IPS-20b (cell line): ENCODE measurements at regions not wholly inside any gene's neighbourhood (a gene's known extent, or its start where the extent isn't known, plus 50 kb on each side); places are given as distances from the start of the nearest gene placed in this dataset.

Experiments
- H3K27ac ChIP-seq: one replicate; pipeline ENCODE4 v1.5.1; 2013; ENCODE audit warnings: low read length
- H3K27me3 ChIP-seq: 2 replicates; pipeline ENCODE4 v1.6.1; 2013; ENCODE audit warnings: mild to moderate bottlenecking, low read length, inconsistent platforms; ENCODE audit not compliant: insufficient read depth
- H3K36me3 ChIP-seq: 2 replicates; pipeline ENCODE4 v1.6.1; 2013; ENCODE audit warnings: low read depth, mild to moderate bottlenecking, inconsistent platforms, low read length, moderate library complexity; ENCODE audit not compliant: insufficient read depth
- H3K4me1 ChIP-seq: 2 replicates; pipeline ENCODE4 v1.6.1; 2013; ENCODE audit warnings: mild to moderate bottlenecking, control low read depth, inconsistent platforms, low read length, moderate library complexity; ENCODE audit not compliant: insufficient read depth
- H3K4me3 ChIP-seq: 2 replicates; pipeline ENCODE4 v1.5.1; 2013; ENCODE audit warnings: mild to moderate bottlenecking, low read length, inconsistent platforms
- H3K9ac ChIP-seq: 2 replicates; pipeline ENCODE4 v1.6.1; 2013; ENCODE audit warnings: low read depth, mild to moderate bottlenecking, inconsistent platforms, low read length, moderate library complexity
- H3K9me3 ChIP-seq: 2 replicates; pipeline ENCODE4 v1.6.1; 2013; ENCODE audit warnings: mild to moderate bottlenecking, low read depth, low read length, inconsistent platforms; ENCODE audit not compliant: insufficient read depth

DNA sequence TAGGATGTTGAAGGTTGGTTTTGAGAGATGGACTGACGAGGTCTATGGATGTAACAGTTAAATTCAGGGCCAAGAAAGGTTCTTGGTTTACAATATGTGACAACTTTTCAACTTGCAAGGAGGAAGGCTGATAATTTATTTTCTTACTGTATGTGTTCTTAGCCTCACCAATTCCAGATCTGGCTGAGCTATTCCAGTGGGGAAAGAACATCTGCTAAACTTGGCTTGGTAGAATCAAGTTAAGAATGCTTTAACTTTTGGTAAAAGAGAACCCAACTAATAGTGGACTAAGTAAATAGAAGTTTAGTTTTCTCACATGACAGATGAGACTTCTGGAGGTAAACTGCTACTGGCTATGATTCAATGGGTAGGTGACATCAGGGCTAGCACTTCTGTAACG lies 222.9 kb downstream of the KLF5 start:
- Histone ChIP-seq H3K27ac (no peak overlapping the region), H3K9me3 (no peaks in the 10 kb centered on the region), H3K4me3 (no peak overlapping the region), H3K4me1 (no peaks in the 10 kb centered on the region), H3K27me3 (no peaks in the 10 kb centered on the region), H3K36me3 (no peaks in the 10 kb centered on the region), H3K9ac (no peak overlapping the region)

GRCh38 chr13:73278186-73278585 lies 219.4 kb downstream of the KLF5 start:
- H3K4me3 ChIP-seq: no peak overlapping the region
- H3K27ac ChIP-seq: no peak overlapping the region
- no peaks in the 10 kb centered on the region for H3K9me3 ChIP-seq
- H3K27me3 ChIP-seq: no peaks in the 10 kb centered on the region
- no peaks in the 10 kb centered on the region for H3K36me3 ChIP-seq
- H3K9ac ChIP-seq: no peak overlapping the region
- no peaks in the 10 kb centered on the region for H3K4me1 ChIP-seq

DNA sequence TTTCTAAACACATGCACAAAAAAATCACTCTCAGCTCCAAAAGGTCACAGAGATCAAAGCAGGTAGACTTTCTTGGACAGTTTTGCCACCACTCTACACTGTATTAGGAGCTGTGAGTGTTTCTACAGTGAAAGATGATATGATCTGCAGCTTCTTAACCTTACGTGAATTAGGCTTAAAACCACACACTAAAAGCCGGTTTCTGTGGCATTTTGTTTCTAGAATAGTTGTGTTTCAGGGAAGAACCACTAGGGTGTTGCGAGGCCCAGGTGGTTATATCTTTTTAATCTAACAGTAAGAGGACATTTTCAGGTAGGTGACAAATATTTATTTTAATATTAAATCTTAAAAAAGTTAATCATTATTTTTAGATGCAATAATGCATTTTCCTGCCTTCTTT lies 216.4 kb downstream of the KLF5 start:
- Histone ChIP-seq H3K9ac (no peak overlapping the region), H3K4me3 (no peak overlapping the region), H3K9me3 (no peaks in the 10 kb centered on the region), H3K27ac (no peak overlapping the region), H3K4me1 (no peaks in the 10 kb centered on the region), H3K36me3 (no peaks in the 10 kb centered on the region), H3K27me3 (no peaks in the 10 kb centered on the region)

DNA sequence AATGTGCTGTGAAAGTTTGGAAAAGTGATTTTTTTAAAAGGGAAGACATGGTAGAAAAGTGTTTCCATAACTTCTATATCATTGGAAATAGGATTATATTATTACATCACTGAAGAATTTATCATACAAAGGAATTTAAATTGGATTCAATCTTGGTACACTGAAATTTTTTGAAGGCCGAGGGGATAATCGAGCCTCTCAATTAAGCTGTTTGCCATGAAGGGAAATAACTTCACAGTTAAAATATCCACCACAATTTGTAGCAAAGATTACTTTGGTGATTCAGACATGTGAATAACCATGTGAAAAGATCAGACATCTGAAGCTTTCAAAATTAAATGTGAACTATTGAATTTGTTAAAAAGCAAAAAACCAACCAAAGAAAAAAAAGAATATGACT lies 215.3 kb downstream of the KLF5 start:
- H3K36me3 ChIP-seq: no peaks in the 10 kb centered on the region
- no peak overlapping the region for H3K27ac ChIP-seq
- H3K4me1 ChIP-seq: no peaks in the 10 kb centered on the region
- no peaks in the 10 kb centered on the region for H3K9me3 ChIP-seq
- no peaks in the 10 kb centered on the region for H3K27me3 ChIP-seq
- no peak overlapping the region for H3K4me3 ChIP-seq
- H3K9ac ChIP-seq: no peak overlapping the region

GRCh38 chr13:73273745-73274144 lies 214.9 kb downstream of the KLF5 start:
- H3K4me1 ChIP-seq: no peaks in the 10 kb centered on the region
- H3K9ac ChIP-seq: no peak overlapping the region
- no peak overlapping the region for H3K4me3 ChIP-seq
- H3K27ac ChIP-seq: no peak overlapping the region
- H3K27me3 ChIP-seq: no peaks in the 10 kb centered on the region
- H3K36me3 ChIP-seq: no peaks in the 10 kb centered on the region
- no peaks in the 10 kb centered on the region for H3K9me3 ChIP-seq

- Histone ChIP-seq H3K9ac (no peak overlapping the region), H3K4me1 (no peaks in the 10 kb centered on the region), H3K4me3 (no peak overlapping the region), H3K36me3 (no peaks in the 10 kb centered on the region), H3K9me3 (no peaks in the 10 kb centered on the region), H3K27ac (no peak overlapping the region), H3K27me3 (no peaks in the 10 kb centered on the region)
Observed at GRCh38 chr13:73273276-73273675, 214.5 kb downstream of the KLF5 start.

DNA sequence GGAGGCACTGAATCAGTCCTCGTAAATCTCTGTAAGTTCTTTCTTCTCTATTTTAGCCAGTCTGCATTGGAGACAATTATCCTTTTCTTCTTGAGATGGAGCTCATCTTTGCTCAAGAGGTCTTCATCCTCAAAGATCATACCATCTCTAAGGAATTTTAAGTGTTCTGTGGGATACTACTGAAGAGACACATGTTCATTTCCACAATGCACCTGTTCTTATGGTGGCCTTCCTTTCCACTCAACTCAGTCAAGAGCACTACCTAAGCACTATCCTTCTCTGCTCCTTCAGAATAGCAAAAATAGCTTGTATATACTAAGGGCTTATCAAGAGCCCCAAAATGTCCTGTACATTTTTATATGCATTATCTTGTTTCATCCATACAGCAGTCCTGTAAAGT lies 214.0 kb downstream of the KLF5 start:
- H3K27me3 ChIP-seq: no peaks in the 10 kb centered on the region
- H3K4me1 ChIP-seq: no peaks in the 10 kb centered on the region
- H3K9ac ChIP-seq: no peak overlapping the region
- no peak overlapping the region for H3K27ac ChIP-seq
- no peaks in the 10 kb centered on the region for H3K9me3 ChIP-seq
- no peaks in the 10 kb centered on the region for H3K36me3 ChIP-seq
- no peak overlapping the region for H3K4me3 ChIP-seq

- no peaks in the 10 kb centered on the region for H3K4me1 ChIP-seq
- H3K27ac ChIP-seq: no peak overlapping the region
- no peaks in the 10 kb centered on the region for H3K9me3 ChIP-seq
- no peak overlapping the region for H3K9ac ChIP-seq
- H3K4me3 ChIP-seq: no peak overlapping the region
- H3K36me3 ChIP-seq: no peaks in the 10 kb centered on the region
- no peaks in the 10 kb centered on the region for H3K27me3 ChIP-seq
Observed at GRCh38 chr13:73268306-73268705, 209.5 kb downstream of the KLF5 start.

GRCh38 chr13:73266640-73267180 lies 207.9 kb downstream of the KLF5 start:
- Histone ChIP-seq H3K4me3 (no peak overlapping the region), H3K9me3 (no peaks in the 10 kb centered on the region), H3K9ac (no peak overlapping the region), H3K27ac (no peak overlapping the region), H3K4me1 (no peaks in the 10 kb centered on the region), H3K27me3 (no peaks in the 10 kb centered on the region), H3K36me3 (no peaks in the 10 kb centered on the region)

GRCh38 chr13:73262862-73263627 lies 204.2 kb downstream of the KLF5 start:
- H3K36me3 ChIP-seq: no peaks in the 10 kb centered on the region
- no peak overlapping the region for H3K27ac ChIP-seq
- H3K9ac ChIP-seq: no peak overlapping the region
- no peaks in the 10 kb centered on the region for H3K27me3 ChIP-seq
- H3K4me3 ChIP-seq: no peak overlapping the region
- no peaks in the 10 kb centered on the region for H3K9me3 ChIP-seq
- no peaks in the 10 kb centered on the region for H3K4me1 ChIP-seq

DNA sequence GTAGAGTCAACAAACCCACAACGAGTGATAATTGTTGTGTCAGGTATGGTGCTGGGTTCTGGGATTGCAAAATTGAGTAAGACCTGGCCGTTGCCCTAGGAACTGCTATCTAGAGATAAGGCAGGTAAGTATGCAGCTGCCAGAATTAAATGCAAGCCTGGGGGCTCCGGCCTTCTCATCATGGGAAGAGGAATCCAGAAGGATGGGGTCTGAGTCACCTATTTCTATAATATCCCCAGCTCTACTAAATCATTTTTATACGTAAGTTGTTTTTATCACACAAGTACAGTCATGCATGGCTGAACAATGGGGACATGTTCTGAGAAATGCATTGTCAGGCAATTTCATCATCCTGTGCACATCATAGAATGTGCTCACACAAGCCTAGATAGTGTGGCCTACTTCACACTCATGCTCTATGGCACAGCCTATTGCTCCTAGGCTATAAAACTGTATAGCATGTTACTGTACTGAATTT lies 203.0 kb downstream of the KLF5 start:
- Histone ChIP-seq H3K4me1 (no peaks in the 10 kb centered on the region), H3K27ac (no peak overlapping the region), H3K27me3 (no peaks in the 10 kb centered on the region), H3K9ac (no peak overlapping the region), H3K4me3 (no peak overlapping the region), H3K9me3 (no peaks in the 10 kb centered on the region), H3K36me3 (no peaks in the 10 kb centered on the region)
